Adrenal gland (tissue), 5 donors: ENCODE measurements at regions not wholly inside any gene's neighbourhood (a gene's known extent, or its start where the extent isn't known, plus 50 kb on each side); places are given as distances from the start of the nearest gene placed in this dataset.

Experiments used
- POLR2A ChIP-seq, 2 donors: fragments of 450-650 bp; IDR thresholded peaks; one replicate each; pipeline ENCODE4 v1.6.1; 2017; ENCODE audit warnings: antibody characterized with exemption in 2 of 2, mild to moderate bottlenecking in 2 of 2, moderate library complexity in 1 of 2
- TF ChIP-seq, protein P1 (sequence below), 6 experiments: fragments of 450-650 bp in 4 of 6; fragments of 200-600 bp in 2 of 6; sonication (generic) in 1 of 6; IDR thresholded peaks; 1 replicate in 5 of 6; 2 replicates in 1 of 6; pipeline versions ENCODE4 v1.5.1 to v1.8.0; 2016 to 2021; ENCODE audit warnings: antibody characterized with exemption in 6 of 6, mild to moderate bottlenecking in 2 of 6, moderate library complexity in 1 of 6
- donor health status: DM: no; HTN: no; CAD: no.

DNA sequence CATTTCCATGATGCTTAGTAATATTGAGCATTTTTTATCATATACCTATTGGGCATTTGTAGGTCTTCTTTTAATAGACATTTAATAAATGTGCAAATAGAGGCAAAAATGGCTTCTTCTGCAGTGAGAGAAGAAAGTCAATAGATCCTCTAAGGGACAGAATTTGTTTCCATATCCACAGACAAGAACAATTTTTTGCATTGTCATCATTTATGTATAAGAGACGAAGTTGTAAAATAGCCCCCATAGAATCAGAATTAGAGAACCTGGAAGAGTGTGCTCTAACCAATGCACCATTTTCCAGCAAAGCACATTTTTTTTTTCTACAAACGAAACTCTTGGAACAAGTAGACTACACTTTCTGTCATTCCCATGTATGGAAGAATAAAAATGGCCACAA is 365.1 kb upstream of the PDE3A start:
- TF ChIP-seq, protein P1, sequence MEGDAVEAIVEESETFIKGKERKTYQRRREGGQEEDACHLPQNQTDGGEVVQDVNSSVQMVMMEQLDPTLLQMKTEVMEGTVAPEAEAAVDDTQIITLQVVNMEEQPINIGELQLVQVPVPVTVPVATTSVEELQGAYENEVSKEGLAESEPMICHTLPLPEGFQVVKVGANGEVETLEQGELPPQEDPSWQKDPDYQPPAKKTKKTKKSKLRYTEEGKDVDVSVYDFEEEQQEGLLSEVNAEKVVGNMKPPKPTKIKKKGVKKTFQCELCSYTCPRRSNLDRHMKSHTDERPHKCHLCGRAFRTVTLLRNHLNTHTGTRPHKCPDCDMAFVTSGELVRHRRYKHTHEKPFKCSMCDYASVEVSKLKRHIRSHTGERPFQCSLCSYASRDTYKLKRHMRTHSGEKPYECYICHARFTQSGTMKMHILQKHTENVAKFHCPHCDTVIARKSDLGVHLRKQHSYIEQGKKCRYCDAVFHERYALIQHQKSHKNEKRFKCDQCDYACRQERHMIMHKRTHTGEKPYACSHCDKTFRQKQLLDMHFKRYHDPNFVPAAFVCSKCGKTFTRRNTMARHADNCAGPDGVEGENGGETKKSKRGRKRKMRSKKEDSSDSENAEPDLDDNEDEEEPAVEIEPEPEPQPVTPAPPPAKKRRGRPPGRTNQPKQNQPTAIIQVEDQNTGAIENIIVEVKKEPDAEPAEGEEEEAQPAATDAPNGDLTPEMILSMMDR (IDR thresholded peaks at IDR 0.05), result no peak
- TF ChIP-seq POLR2A (IDR thresholded peaks at IDR 0.05), result no peak
